CD4-positive, alpha-beta T cell treated with Interleukin-21 for 1 hour (primary cell): ENCODE measurements at regions not wholly inside any gene's neighbourhood (a gene's known extent, or its start where the extent isn't known, plus 50 kb on each side); places are given as distances from the start of the nearest gene placed in this dataset.

Experiments used
- DNase-seq: peaks from one replicate; pipeline ENCODE4 v3.0.0-alpha.2; 2020

DNA sequence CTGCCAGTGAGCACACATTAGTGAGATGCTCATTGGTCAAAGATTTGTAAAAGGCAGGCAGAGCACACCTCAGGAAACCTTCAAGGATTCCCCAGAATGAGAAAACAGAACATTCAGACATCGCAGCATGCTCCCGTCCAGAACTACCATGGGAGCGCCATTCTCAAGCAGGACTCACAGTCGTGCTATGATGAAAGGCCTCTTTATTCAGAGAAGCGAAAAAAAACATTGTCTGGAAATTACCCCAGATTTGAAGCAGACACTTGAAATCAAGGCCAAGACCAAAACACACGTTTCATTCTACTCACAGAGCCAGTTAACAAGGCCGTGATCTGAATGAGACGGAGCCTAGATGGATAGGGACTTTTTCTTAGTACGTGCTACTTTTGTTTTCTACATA lies 961.8 kb upstream of the TENM3 start:
- no peak for DNase-seq

DNA sequence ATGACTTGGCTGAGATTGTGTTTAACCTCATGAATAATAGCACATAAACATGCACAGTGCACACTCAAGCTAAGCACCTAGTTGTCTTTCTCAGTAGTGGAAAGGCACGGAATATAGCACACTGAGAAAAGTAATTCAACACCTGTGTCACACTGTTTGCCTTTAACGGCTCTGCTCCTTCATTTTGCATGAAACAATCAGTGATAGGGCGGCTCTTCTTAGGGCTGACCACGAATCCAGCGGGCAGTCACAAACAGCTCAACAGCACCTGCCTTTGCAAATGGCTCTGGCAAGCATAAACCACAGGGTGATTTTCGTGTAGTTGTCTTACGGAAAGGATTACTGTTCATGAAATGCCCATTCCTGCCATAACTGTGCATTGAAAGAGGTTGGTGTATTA lies 954.0 kb upstream of the TENM3 start:
- DNase-seq: no peak

DNA sequence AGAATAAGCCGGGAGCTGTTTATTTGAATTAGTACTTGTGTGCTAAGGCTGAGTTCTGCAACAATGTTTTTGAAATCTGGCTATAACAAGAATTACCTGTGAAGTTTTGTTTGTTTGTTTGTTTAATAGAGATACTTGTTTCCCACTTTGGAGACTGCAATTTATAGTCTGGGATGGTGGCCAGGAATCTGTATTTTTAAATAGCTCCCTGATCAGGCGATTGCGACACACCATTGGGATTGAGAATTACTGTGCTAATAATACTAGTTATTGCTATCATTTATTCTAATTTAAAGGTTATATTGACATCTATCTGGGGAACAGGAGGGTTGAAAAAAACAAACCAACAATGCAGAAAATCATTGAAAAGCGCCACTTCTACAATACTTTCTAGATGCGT lies 951.6 kb upstream of the TENM3 start:
- no peak for DNase-seq

DNA sequence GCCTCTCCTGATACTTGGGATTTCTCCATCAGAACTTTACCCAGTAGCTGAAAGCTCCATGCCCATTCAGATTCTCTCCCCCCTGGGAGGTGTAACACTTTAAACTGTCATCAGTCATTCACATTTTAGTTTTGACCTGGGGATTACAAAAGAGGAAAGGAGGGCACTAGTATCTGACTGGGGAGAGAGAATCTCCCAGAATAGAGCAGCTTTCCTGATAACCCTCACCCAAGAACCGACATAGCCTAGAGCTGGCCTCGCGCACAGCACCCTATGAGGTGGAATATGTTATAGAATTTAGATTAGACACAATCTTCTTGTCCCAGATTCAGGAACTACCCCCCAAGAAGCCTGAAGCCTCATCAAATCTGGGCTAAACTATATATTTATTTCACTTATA lies 950.2 kb upstream of the TENM3 start:
- DNase-seq: no peak

DNA sequence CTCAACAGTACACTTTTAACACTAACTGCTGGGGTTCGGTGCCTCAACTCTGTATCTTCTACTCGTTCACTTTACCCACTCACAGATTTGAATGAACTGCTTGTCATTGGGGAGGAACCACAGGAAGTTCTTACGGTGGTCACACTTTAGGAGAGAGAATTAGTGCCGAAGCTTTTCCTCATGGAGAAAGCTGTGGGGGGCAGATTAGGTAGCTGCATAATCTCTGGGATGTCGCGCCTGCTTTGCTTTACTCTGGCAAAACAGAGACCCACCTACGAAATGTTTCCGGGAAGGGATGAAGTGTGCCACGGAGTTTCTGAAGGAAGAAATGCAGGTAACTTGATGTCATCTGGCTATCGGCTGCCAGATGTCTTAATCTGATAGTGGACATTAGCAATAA lies 949.7 kb upstream of the TENM3 start:
- no peak for DNase-seq

DNA sequence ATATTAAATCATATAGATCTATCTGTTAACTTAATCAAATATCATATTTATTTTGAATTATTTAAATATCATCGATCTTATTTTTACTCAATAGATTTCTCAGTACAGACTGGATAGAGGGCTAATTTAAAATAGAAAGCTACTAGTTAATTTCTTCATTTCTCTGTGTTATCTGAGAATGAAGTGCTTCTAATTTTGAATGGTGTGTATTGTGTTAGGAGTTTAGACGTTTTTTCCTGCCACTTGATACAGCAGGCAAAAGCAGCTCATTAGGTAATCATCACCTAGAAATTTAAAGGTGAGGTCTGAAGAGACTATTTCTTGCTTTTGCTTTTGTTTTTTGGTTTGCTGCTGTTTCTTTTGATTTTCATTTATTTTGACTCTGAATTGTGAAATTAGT lies 948.8 kb upstream of the TENM3 start:
- no peak for DNase-seq

DNA sequence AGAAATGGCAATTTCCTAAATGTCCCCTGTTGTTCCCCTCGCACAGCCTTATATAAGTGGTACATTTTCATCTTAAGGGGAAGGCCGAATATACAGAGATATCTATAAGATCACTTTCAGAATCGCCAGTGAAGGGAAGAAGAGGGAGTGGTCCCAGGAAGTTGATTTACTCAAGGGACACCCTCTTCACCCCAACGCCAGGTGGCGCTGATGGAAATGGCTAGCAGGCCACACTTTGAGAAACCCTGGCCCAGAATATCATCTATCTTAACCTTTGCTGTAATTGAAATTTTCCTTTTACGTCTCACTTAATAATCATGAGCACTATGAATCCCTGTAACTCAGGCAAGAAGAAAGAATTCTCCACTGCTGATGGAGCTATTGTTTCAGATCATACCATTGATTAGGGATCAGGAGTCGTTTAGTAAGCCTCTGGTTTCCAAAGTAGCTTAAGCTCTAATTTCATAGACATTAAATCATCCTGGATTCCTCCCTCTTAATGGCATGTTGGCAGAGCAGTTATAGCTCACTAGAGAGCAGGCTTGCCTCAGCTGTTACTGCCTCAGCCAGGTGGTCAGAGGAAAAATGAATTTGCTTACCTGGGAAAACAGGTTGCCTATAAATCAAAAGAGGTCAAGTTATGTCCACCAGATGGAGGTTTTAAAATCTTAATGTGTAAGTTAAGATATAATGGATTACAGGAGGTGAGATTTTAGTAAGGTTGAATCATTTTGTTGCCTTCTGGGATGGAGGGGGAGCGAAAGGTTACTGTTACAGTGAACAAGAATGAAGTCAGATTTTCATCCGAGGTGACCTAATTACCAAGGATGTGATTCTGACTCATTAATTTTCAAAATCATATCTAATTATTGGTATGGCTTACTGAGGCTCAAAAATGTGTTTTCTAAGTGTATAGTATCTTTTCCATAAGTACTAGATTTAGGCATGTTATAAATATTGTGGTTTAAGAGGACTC lies 941.2 kb upstream of the TENM3 start:
- DNase-seq: no peak

DNA sequence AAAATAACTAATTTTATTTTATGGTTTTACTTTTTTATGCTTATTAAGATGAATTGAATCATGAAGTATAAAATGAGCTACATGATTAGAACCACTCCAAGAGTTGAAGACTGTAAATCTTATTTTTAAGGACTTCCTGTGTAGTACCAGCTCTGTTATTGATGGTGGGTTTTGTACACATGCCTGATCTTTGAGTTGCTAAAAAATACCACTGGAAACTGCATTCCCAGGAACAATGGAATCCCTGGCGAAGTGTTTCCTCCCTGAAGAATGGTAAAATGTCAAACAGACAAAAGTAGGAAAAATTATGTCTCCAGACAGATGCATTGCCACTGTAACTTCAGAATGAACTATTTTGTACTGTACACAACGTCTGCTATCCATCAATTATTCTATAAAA lies 935.4 kb upstream of the TENM3 start:
- no peak for DNase-seq

DNA sequence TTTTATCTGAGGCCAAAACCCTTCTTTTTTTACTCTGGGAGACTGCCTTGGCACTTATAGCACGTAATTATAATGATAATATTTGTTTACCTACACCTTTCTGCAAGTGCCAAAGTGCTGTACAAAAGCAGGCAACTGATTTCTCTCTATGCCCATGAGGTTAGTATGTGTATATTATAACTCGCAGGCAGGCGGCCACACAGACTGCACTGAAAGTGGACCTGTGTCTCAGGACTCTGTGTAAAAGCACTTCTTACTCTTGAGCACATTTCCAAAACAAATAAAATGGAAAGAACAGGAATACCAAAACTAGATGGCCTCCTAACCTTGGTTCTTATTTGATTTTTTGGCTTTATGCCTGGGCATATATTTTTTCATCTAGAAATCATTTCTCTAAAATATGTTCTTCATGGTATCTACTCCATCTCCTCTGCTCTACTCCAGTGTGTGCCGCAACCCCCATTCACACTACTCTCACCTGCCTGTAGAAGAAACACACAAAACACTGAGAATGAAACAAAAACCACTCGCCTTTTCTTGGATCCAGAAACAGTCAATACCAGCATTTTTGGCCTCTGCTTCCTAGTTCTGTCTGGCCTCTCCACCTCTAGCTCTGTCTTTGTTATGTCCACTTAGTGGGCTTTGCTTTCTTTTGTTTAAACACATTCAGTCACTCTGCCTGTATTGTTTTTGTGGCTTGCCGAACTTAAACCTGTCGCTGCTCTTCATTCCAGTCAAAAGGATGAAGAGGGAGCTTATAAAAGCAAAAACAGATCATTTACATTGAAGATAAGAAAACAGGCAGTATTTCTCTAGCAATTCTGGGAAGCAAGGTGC lies 934.5 kb upstream of the TENM3 start:
- DNase-seq: no peak

DNA sequence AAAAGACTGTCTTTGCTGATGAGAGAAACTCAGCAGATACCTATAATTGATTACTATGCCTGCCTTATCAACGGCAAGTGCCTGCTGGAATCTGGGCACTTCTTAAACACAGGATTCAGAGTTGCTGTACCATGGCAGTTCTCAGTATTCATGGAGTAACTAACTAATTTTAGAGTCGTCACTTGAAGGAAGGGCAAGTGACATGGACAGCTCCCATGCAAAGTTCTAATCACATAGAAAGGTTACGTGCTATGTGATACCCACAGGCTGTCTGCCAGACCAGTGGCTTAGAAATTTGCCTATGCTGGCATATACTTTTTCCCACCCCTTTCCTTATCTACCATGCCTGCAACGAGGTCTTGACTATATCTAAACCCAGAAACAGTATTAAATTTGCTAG lies 931.1 kb upstream of the TENM3 start:
- no peak for DNase-seq

DNA sequence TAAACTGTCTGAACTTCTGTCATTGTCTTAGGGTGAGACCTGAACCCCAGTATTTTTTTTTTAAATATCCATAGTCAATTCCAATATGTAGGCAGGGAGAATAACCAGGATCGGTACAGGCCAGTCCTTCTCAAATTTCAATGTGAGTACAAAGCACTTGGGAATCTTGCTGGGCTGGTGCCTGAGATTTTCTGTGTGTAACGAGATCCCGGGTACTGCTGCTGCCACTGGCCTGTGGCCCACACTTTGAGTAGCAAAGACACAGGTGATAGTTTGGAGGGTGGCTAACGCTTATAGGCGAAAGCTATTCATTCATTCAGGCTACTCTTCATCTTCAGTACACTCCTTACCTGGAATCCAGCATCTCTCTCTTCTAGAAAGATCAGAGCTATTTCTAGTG lies 923.6 kb upstream of the TENM3 start:
- DNase-seq: no peak

DNA sequence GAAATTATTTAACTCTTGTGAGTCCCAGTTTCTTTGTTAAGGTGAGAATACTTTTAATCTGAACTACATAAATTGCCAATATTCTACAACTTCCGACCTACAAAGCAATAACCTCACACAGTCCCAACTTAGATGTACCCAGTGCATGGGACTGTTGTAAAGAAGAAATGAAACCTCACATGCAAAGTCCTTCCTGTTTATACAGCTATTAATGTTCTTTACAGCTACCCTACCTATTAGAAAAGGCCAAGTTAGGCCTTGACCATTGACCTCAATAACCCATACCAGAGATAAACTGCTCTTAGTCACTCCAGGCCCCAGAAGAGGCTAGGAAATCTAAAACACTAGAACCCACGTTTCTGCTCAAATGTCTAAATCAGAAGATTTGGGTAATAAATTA lies 920.1 kb upstream of the TENM3 start:
- DNase-seq: no peak

DNA sequence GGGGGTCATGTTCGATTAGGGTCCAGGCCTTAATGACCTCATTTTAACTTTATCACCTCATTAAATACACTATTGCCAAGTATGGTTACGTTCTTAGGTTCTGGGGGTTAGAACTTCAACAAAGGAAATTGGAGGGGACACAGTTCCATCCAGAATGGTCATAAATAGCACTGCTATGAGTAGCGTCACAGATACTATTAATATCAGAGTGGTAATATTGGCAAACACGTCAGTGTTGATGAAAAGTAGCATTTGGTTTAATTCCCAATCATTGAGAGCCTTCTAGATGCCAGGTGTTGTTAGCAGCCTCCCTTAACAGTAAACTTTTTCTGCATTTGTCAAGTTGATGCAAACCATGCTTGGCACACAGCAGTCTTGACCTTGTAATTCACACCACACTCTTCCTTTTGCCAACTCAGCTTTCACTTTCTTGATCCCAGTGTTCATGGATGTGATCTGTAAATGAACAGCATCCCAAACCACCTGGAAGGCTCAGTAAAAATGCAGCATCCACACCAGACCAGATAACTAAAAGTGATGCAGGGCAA lies 912.5 kb upstream of the TENM3 start:
- DNase-seq: no peak

DNA sequence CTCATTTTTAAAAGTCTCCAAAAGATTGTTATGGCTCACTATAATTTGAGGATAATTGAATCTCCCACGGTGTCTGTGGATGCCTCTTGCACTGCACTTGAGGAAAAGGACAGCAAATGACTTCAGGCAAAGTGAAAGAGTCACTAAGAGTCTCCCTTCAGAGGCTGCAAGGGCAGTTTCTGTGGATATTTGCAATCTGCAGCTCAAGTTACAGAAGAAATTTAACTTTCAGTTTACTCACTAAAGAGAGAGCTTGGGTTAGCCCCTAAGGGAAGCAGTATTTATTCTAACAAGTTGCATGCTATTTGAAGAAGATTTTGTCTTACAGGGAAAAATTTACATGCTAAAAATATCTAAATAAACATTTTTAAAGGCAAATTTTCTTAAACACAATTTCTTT lies 912.0 kb upstream of the TENM3 start:
- no peak for DNase-seq

DNA sequence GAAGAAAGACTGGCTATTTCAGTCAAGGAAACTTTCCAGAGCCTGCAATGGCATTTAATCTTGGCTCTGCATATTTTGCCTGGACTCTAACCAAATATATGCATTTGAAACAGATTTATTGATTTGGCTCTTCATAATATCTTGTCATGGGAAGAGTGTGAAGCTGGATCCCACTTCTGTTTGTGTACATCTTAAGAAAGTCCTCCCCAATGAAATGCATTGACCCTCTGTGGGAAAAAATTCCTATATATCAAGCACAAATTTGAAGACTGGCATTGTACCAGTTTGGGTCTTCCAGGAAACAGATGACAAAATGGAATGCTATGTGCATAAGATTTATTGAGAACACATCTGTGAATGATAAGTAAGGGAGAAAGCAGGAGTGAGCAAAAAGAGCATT lies 897.3 kb upstream of the TENM3 start:
- no peak for DNase-seq

DNA sequence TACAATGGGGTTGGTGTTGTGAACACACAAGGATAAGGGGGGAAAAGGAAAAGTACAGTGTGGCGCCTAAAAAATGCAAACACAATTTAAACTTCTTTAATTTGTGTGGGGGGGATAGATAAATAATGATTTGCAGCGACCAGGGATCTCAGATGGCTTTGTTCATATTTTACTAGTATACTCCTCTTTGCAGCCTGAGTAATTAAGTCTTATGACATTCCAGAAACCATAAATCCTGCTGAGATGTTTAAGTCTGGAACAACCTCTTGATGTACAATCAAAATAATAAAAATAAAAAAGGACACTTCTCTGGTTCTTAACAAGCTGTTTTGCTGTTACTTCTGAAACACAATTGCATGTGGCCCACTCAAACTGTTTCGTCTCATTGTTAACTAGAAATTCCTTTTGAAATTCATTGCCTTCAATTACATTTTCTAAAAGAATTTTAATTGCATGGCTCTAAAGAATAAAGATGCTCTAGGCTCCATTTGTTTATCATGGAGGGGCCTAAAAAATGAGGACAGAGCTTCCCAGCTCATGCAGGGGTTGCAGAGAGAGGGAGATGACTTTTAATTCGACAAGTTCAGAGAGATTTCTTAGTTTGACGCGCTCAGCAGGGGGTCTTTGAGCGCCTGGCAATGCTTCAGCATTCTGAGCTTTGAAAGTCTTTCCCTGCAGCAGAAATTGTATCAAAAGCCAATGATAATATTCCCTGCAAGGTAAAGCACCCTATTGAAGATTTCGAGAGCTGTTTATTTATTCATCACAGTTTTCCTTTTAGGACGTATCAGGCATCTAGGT lies 892.4 kb upstream of the TENM3 start:
- no peak for DNase-seq

DNA sequence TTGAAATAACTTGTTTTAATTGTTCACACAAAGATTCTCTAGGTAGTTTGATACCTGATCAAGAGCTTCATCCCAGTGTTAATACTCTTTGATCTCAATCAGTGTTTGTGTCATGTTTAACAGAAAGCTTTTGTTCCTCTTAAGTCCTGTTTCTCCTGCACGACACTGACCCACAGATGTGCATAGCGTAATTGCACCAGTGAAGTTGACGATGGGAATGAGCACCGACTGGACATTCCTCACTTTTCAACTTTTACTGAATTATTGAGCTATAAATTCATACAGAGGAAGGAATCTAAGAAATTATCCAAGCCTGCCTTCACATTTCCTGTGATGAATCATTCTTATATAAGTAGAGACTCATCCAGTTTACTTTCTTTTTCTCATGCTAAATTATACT lies 878.7 kb upstream of the TENM3 start:
- DNase-seq: no peak

DNA sequence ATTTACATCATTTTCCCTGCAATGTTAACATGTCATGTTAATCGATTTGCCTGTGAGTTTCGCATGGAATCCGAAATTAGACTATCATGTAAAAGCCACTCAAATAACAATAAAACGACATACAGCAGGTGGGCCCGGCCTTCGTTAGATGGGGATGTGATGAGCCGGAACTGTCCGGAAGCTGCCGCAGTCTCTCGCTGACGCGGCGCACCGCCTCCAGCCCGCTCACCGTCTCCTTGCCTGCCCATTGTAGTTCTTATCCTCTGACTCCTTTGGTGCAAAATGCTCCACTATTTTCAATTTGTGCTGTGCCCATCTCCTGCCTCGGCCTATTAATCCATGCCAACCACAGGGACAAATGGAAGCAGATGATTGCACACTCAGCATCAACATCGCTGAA lies 877.5 kb upstream of the TENM3 start:
- DNase-seq: no peak

DNA sequence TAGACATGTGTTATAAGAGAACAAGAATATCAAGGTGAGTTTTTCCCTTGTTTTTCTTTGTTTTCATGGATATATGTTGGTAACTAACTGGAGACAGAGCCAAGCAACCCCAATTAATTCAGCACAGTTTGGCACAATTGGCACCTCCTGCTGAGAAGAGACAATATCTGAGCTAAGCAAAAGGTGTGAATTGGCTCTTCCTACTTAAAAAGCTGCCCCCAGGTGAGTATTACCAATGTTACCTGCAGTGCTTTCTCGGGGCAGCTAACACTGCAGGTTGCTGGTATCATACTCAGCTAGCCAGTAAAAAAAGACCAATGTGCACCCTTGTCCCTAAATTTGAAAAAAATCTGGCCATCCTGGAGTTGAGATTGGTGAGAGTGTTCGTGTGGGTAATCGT lies 871.2 kb upstream of the TENM3 start:
- no peak for DNase-seq

DNA sequence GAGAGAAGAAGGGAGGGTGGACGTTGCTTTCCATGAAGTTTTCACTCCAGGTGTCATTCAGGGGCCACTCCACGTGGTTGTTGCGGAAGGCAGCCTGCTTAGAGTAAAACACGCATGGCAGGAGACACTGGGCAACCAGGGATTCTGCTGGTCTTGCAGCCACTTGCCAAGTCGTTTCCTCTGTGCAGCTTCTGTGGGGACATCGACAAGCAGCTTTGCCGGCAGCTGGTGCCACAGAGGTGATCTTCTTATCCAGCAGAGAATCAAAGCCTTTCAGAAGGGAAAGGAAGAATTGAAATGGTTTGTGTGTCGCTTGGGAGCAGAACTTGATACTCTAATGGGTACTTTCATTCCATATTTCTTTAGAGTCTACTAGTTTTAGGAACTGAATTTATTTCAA lies 867.1 kb upstream of the TENM3 start:
- no peak for DNase-seq

DNA sequence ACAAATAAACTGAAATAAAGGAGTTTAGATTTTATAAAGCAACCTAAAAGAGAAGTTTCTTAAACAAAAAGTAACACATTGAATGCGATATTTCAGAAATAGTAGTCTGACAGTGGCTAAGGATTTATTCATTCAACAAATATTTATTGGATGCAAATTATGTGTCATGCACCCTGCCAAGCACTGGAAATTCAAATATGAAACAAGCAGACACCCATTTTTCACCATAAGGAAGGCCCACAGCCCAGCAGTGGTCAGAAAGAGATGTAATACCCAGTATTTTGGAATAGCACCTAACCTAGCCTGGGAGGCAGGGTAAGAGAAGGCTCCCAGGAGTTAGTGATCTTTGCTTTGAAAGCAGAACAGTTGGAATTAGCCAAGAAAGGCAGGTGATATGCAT lies 855.1 kb upstream of the TENM3 start:
- DNase-seq: no peak

DNA sequence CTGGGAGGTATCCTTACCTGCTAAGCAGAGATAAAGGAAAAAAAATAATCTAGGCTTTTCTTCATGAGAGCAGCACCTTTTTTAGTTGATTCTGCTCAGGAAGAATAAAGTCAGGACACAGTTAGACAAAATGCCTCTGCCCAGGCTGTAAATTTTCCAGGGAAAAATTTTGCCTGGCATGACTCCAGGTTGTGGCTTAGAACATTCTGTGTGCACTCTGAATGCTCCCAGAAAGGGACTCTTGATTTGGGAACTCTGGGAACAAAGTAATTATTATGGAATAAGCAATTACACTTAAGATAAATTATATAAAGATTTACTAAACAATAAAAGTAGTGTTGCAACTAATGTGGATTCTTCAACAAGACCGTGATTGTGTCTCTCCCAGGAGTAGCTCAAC lies 826.2 kb upstream of the TENM3 start:
- no peak for DNase-seq

DNA sequence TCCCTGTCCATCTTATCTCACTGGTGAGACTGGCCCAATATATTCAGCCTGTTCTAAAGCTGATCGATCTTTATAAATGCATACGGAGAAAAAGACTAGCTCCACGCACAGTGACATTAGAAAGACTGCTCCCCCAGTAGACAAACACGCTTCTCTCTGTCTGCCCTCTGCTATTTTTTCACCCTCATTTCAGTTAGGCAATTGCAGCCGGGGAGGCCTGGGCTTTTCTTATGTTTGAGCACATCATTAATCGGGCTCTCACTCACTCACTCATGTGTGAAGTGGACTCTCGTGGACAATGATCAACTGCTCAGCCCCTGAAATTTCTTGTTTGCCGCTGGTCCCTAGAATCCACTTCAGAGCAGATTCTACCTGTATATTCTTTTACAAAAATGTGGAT lies 824.7 kb upstream of the TENM3 start:
- DNase-seq: no peak
